ENCODE measurements at regions not wholly inside any gene's neighbourhood (a gene's known extent, or its start where the extent isn't known, plus 50 kb on each side); places are given as distances from the start of the nearest gene placed in this dataset.

- H3K36me3 ChIP-seq (ENCODE audit: control insufficient read depth in 2 of 2, insufficient read depth in 1 of 2, low read length in 2 of 2) = no peaks in the 10 kb centered on the region
- POLR2A ChIA-PET = no interaction called here
- H3K4me1 ChIP-seq (ENCODE audit: control insufficient read depth, insufficient read depth, low read length) = no peaks in the 10 kb centered on the region
- no peak overlapping the region for H3K27ac ChIP-seq (ENCODE audit: extremely low read depth, low read depth, low read length)
- no peak overlapping the region for H3K4me3 ChIP-seq (ENCODE audit: low read depth, low read length)
- TF ChIP-seq, protein P1, sequence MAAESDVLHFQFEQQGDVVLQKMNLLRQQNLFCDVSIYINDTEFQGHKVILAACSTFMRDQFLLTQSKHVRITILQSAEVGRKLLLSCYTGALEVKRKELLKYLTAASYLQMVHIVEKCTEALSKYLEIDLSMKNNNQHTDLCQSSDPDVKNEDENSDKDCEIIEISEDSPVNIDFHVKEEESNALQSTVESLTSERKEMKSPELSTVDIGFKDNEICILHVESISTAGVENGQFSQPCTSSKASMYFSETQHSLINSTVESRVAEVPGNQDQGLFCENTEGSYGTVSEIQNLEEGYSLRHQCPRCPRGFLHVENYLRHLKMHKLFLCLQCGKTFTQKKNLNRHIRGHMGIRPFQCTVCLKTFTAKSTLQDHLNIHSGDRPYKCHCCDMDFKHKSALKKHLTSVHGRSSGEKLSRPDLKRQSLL (tag by site-specific recombination; IDR thresholded peaks at IDR 0.05) = no peak
- TF ChIP-seq ZNF202 (tag by site-specific recombination; IDR thresholded peaks at IDR 0.05; ENCODE audit: borderline replicate concordance) (no peak), OSR2 (tag by site-specific recombination; IDR thresholded peaks at IDR 0.05) (no peak), ZNF311 (tag by site-specific recombination; IDR thresholded peaks at IDR 0.05; ENCODE audit: borderline replicate concordance) (no peak), ZNF266 (tag by site-specific recombination; IDR thresholded peaks at IDR 0.05; ENCODE audit: low read depth) (no peak), OVOL3 (tag by site-specific recombination; IDR thresholded peaks at IDR 0.05) (no peak), ZNF280D (tag by site-specific recombination; IDR thresholded peaks at IDR 0.05) (no peak), ZNF768 (tag by site-specific recombination; IDR thresholded peaks at IDR 0.05) (no peak), ZNF658 (tag by site-specific recombination; IDR thresholded peaks at IDR 0.05) (no peak), KLF1 (tag by site-specific recombination; IDR thresholded peaks at IDR 0.05) (no peak), ZBTB44 (tag by site-specific recombination; IDR thresholded peaks at IDR 0.05) (no peak), ZNF837 (tag by site-specific recombination; IDR thresholded peaks at IDR 0.05) (no peak), KLF9 (tag by site-specific recombination; IDR thresholded peaks at IDR 0.05; ENCODE audit: low read depth) (no peak), SP7 (tag by site-specific recombination; IDR thresholded peaks at IDR 0.05) (no peak), ZNF501 (tag by site-specific recombination; IDR thresholded peaks at IDR 0.05) (no peak), ZBTB48 (tag by site-specific recombination; IDR thresholded peaks at IDR 0.05) (no peak), BCL11B (tag by site-specific recombination; IDR thresholded peaks at IDR 0.05; ENCODE audit: low read depth) (no peak)
- TF ChIP-seq, protein P2, sequence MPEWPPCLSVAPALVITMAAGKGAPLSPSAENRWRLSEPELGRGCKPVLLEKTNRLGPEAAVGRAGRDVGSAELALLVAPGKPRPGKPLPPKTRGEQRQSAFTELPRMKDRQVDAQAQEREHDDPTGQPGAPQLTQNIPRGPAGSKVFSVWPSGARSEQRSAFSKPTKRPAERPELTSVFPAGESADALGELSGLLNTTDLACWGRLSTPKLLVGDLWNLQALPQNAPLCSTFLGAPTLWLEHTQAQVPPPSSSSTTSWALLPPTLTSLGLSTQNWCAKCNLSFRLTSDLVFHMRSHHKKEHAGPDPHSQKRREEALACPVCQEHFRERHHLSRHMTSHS (tag by site-specific recombination; IDR thresholded peaks at IDR 0.05) = no peak
- TF ChIP-seq, protein P3, sequence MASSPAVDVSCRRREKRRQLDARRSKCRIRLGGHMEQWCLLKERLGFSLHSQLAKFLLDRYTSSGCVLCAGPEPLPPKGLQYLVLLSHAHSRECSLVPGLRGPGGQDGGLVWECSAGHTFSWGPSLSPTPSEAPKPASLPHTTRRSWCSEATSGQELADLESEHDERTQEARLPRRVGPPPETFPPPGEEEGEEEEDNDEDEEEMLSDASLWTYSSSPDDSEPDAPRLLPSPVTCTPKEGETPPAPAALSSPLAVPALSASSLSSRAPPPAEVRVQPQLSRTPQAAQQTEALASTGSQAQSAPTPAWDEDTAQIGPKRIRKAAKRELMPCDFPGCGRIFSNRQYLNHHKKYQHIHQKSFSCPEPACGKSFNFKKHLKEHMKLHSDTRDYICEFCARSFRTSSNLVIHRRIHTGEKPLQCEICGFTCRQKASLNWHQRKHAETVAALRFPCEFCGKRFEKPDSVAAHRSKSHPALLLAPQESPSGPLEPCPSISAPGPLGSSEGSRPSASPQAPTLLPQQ (tag by site-specific recombination; IDR thresholded peaks at IDR 0.05) = no peak
- H3K9me3 ChIP-seq (ENCODE audit: control insufficient read depth, insufficient read depth, low read depth, low read length) = no peaks in the 10 kb centered on the region
- CTCF ChIA-PET = no interaction called here
Measured at GRCh38 chr3:83971666-83972065, 987.1 kb upstream of the CADM2 start.

All from HEK293 (cell line).